ENCODE measurements at regions not wholly inside any gene's neighbourhood (a gene's known extent, or its start where the extent isn't known, plus 50 kb on each side); places are given as distances from the start of the nearest gene placed in this dataset.
"Not testable (repeated sequence)": the region's sequence is repeated elsewhere in the genome, so short reads cannot be mapped to it uniquely, and the experiment has no call there.

GRCh38 chrX:125680366-125680765 lies 360.7 kb downstream of the TEX13C start:
- Histone ChIP-seq H3K4me3 (no peak overlapping the region), H3K36me3 (no peaks in the 10 kb centered on the region), H3K27ac (no peak overlapping the region), H3K4me1 (no peaks in the 10 kb centered on the region), H3K27me3 (no peaks in the 10 kb centered on the region), H3K9me3 (no peaks in the 10 kb centered on the region)
- TF ChIP-seq CTCF (IDR thresholded peaks at IDR 0.05): no peak
- intact Hi-C loops (cut with DNase I): no loop called here
- no peak for DNase-seq (ENCODE audit: low spot score in 2 of 2)

- no peak for TF ChIP-seq CTCF (IDR thresholded peaks at IDR 0.05)
- Histone ChIP-seq H3K4me1 (no peaks in the 10 kb centered on the region), H3K4me3 (no peak overlapping the region), H3K36me3 (no peaks in the 10 kb centered on the region), H3K27me3 (no peaks in the 10 kb centered on the region), H3K9me3 (no peaks in the 10 kb centered on the region), H3K27ac (no peak overlapping the region)
- intact Hi-C loops (cut with DNase I): no loop called here
- DNase-seq (ENCODE audit: low spot score in 2 of 2): no peak
Measured at GRCh38 chrX:125681058-125681457, 361.4 kb downstream of the TEX13C start.

GRCh38 chrX:125681507-125681906 lies 361.8 kb downstream of the TEX13C start:
- Histone ChIP-seq H3K4me3 (no peak overlapping the region), H3K27me3 (no peaks in the 10 kb centered on the region), H3K27ac (no peak overlapping the region), H3K4me1 (no peaks in the 10 kb centered on the region), H3K9me3 (no peaks in the 10 kb centered on the region), H3K36me3 (no peaks in the 10 kb centered on the region)
- TF ChIP-seq CTCF (IDR thresholded peaks at IDR 0.05): no peak
- intact Hi-C loops (cut with DNase I): no loop called here
- no peak for DNase-seq (ENCODE audit: low spot score in 2 of 2)

- intact Hi-C loops (cut with DNase I); H3K36me3 ChIP-seq; H3K27me3 ChIP-seq; DNase-seq (ENCODE audit: low spot score in 2 of 2); H3K4me1 ChIP-seq; H3K4me3 ChIP-seq; H3K9me3 ChIP-seq; H3K27ac ChIP-seq: not testable (repeated sequence)
Measured at GRCh38 chrX:125690522-125690921, 370.9 kb downstream of the TEX13C start.

GRCh38 chrX:125694171-125694570 lies 374.5 kb downstream of the TEX13C start:
- intact Hi-C loops (cut with DNase I): no loop called here
- H3K27ac ChIP-seq: no peak overlapping the region
- H3K4me1 ChIP-seq: no peaks in the 10 kb centered on the region
- H3K36me3 ChIP-seq: no peaks in the 10 kb centered on the region
- DNase-seq (ENCODE audit: low spot score in 2 of 2): no peak
- no peak for TF ChIP-seq CTCF (IDR thresholded peaks at IDR 0.05)
- no peak overlapping the region for H3K4me3 ChIP-seq
- H3K27me3 ChIP-seq: no peaks in the 10 kb centered on the region
- H3K9me3 ChIP-seq: no peaks in the 10 kb centered on the region

- H3K9me3 ChIP-seq: no peaks in the 10 kb centered on the region
- H3K27me3 ChIP-seq: no peaks in the 10 kb centered on the region
- no peak for DNase-seq (ENCODE audit: low spot score in 2 of 2)
- no peak overlapping the region for H3K27ac ChIP-seq
- intact Hi-C loops (cut with DNase I): no loop called here
- no peak overlapping the region for H3K4me3 ChIP-seq
- no peaks in the 10 kb centered on the region for H3K36me3 ChIP-seq
- no peak for TF ChIP-seq CTCF (IDR thresholded peaks at IDR 0.05)
- H3K4me1 ChIP-seq: no peaks in the 10 kb centered on the region
Measured at GRCh38 chrX:125709074-125709473, 389.4 kb downstream of the TEX13C start.

All from ascending aorta (tissue), 2 donors.